ENCODE measurements at regions not wholly inside any gene's neighbourhood (a gene's known extent, or its start where the extent isn't known, plus 50 kb on each side); places are given as distances from the start of the nearest gene placed in this dataset.
"Not testable (repeated sequence)": the region's sequence is repeated elsewhere in the genome, so short reads cannot be mapped to it uniquely, and the experiment has no call there.

GRCh38 chr10:129038522-129038921 is 428.5 kb upstream of the MGMT start:
- DNase-seq = no peak

DNA sequence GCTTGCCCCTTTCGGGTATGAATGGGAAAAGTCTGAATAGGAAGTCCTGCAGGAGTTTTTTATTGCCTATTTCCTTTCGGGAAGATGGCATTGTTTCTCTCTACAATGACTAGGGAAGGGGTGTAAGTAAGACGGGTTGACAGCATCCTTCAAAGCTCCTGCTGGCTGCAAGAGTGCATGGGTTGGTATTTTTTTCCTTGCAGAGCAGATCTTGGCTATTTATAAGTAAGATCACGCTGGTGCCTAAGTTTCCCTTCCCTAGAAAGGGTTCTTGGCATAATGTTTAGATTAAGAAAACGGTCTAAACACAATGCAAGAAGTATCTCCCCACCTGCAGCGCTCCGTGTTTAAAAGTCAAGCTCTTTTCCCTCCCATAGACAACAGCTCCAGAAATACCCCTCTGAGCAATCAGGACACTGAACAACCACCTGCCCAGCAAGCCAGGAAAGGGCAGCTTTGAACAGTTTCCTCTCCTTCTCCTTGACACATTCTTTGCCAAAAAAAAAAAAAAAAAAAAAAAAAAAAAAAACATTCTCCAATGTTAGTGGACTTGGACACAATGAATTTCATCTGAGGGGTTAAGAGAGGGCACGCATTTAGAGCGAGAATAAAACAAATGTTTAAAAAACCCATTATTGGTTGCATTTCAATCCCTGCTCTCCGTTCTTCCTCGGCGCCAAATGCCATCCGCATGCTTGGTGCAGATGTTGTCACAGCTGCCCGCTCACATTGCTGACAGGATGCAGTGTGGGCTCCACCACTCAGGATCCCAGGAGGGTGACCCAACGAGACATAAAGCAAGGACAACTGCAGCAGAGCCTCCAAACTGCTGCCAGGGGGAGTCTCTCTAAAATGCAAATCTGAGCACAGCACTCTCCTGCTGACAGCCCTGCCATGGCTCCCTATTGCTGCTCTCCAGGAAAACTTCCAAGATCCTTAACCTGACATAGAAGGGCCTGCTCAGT is 427.4 kb upstream of the MGMT start:
- no peak for DNase-seq

DNA sequence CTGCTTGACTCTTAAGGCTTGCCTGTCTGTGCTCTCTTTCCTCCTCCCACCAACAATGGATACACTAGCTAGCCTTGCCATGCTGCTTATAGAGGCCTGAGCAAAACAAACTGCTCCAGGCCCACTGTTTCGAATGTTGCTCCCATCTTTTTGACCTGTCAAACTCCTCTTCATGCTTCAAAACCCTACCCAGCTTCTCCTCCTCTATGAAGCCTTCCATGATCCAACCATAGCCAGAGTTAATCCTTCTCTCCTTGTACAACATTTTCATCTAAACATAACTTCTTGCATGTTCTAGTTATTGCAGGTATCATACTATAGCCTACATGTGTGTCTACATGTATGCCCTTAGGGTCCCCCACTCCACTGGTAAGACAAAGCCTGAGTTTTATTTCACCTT is 426.7 kb upstream of the MGMT start:
- DNase-seq = no peak

DNA sequence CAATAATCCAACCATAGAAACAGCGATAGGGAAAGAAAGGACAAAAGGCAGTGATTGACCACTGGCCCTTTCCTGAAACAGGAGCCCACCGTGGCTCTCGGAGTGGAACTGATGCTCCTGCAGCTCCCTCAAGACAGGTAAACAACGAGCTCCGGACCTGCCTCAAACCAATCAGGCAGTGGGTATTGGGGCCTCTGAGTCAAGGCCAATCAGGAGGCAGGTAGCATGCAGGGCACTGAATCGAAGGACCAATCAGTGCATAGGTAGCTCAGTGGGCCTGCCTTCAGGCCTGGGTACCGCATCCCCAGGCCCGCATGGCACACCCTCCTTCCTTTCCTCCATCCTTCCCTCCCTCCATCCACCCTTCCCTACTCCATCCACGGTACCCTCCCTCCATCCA is 425.1 kb upstream of the MGMT start:
- DNase-seq = no peak

DNA sequence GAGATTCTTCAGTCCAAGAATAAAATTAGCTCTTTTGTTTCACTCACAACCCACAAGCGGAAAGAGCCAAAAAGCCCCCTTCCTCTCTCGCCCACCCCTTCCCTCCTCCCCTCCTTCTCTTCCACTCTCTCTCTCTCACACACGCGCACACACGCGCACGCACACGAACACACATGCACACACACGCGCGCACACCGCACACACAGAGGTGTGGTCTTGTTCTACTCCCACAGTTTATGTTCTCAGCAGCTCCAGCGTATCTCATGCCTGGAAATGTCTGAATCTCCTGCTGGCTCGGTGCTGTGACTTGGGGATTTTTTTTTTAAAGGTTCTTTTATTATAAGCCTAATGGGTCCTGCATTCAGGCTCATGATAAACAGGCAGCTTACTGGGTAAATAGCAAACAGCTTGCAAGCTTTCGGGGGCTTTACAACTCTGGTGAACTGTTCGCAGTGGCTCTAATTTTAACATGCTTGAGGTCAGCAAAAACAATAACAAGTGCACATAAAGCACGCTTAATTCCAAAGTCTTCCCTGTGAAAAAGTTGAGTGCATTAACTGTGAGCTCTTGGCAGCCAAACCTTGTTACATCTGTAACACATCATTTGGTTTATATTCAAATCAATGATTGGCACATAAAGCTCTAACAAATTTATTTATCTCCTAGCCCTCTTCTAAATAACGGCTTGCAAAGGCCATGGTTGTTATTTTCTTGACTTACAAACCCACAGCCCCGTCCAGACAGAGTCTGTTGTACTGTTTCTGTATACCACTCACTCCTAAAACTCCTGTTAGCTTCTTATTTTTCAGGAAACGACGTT is 424.1 kb upstream of the MGMT start:
- DNase-seq = no peak

DNA sequence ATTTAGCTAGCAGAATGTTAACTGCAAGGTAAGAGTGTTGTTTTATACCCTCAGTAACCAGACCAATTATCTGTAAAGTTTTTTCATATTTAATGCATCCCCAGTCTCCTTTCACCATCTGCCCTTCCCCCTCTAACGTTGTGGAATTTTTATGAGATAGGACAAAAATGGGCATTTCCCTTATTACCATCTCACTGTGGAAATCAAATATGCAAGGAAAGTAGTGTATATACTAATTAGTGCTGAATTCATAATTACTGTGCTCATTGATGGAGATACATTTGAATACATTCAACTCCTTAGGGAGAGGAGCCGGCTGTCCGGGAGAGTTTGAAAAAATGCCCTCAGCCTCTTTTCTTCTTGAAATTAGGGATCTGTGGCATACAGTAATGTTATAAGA is 423.4 kb upstream of the MGMT start:
- DNase-seq = no peak

- no peak for DNase-seq
Measured at GRCh38 chr10:129045599-129045998, 421.4 kb upstream of the MGMT start.

DNA sequence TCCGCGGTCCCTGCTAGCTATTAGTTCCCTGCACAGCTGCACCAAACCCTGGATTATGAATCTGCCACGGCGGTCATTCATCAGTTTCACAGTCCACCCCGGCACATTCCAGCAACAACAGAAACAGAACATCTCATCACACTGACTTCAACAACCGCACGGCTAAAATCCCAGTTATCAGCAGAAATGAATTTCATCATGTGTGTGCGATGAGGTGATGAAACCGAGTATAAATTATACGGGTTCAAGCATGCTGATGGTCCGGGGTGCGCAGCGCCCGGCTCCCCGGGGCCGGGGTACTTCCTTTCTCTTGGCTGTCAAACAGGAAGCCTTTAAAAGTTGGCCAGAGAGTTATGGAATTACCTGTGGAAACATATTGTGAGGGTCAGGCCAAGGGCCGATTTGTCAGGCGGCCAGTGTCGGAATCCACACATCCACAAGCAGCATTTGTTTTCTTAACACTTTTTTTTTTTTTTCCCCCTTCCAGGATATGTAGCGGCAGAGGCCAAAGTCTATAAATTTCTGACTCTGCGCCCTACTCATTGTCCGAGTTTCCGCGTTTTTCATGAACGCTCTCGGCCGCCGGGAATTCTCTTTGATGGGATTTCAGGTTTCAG is 420.9 kb upstream of the MGMT start:
- no peak for DNase-seq

DNA sequence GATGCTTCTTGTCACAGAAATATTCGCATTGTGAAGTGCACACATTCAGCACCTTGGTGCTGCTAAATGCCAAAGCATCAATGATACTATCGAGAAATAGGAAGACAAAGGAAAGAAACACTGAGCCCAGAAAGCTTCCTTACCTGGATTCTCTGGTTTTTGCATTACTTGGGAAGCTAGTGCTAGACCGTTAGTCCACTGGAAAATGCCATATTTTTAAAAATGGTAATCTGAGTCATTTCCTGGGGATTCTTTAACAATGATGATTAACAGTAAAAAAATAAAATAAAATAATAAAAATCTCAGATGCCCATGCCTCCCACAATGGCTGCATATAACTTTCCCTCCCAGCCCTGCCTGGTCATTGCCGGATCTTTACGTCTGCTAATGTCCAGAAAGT is 420.1 kb upstream of the MGMT start:
- no peak for DNase-seq

GRCh38 chr10:129047600-129047999 is 419.4 kb upstream of the MGMT start:
- no peak for DNase-seq

DNA sequence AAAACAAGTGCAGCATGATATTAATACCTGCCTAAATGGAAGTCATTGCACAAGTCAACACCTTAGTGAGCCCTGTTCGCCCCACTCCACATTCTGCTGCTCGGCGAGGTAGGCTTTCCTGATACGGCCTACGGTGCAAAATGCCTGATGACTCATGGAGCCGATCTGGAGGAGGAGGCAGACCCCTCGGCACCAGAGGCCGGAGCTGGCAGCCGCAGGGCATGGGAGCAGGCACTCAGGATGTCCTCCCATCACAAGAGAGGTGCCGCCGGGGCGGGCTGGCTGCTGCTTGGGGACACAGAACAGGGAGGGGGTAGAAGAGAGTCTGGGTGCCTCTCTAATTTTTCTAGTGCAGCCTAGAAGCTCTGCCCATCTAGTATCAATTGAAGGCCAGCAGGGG is 418.5 kb upstream of the MGMT start:
- no peak for DNase-seq

DNA sequence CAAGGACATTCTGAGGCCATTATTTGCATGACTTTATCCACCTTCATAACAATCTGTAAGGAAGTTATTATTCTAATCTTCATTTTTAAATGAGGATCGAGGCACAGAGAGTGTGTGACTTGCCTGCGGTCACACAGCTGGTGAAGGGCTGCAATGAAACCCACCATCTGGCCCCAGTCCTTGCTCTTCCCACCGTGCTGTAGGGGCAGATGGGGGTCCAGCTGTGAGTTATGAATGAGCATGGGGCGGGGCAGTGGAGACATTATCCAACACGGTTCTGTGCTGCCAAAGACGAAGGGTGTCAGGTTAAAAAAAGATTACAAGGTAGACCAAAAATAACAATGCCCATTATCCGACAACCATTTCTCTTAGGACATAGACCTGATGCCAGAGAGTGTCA is 417.5 kb upstream of the MGMT start:
- DNase-seq = no peak

DNA sequence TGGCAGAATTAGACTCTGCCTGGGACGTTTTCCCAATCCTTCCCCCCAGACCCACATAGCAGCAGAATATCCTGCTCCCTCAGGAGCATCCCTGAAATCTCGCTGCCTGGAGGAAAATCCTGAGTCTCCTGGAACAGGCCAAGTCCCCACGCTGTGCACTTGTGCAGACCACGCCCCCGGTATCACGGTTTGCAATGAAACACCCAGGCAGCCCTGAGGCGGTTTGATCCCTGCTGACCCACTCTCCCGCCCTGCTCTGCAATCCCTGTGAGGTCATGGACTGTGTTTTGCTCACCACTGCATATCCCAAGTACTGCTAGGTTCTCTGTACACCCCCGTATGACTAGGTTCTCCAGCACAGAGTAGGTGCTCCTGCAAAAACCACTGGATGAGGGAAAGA is 411.8 kb upstream of the MGMT start:
- no peak for DNase-seq

GRCh38 chr10:129055986-129056385 is 411.1 kb upstream of the MGMT start:
- no peak for DNase-seq

DNA sequence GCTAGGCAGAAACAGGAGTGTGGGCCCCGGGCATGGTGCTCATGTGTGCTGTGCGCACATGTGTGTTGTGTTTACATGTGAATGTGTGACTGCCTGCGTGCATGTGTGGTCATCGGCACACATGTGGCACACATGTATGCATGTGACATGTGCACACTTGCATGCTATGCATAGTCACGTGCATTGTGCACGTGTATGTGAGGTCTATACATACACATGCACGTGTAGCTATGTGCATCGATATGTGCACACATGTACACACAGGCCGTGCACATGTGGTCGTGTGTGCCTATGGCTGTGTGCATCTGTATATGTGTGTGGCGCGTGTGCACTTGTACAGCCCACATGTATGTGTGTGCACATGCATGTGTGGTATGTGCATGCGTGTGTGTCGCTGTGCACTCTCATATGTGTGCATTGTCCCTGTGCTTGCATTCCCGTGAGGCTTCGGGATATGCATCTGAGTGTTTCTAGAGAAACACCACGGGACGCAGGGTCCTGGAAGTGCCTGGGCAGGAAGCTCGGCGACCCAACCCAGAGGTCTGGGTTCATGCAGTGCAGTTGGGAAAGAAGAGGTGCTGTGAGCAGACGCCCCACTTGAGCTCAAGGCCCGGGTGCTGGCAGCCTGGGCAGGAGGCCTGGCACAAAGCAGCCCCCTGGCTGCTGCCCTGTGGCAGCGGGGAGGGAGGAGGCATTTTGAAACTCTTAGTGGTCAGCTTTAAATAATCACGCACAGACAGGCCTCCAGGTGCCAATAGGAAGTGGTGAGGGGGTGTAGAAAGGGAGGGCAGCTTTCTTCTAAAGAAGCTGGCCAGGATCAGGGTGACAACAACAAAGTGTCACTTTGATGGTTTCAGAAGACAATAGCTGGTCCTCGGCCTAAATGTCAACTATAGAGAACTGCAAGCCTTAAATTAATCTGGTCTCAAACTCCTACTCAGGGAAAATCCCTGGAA is 410.0 kb upstream of the MGMT start:
- no peak for DNase-seq

DNA sequence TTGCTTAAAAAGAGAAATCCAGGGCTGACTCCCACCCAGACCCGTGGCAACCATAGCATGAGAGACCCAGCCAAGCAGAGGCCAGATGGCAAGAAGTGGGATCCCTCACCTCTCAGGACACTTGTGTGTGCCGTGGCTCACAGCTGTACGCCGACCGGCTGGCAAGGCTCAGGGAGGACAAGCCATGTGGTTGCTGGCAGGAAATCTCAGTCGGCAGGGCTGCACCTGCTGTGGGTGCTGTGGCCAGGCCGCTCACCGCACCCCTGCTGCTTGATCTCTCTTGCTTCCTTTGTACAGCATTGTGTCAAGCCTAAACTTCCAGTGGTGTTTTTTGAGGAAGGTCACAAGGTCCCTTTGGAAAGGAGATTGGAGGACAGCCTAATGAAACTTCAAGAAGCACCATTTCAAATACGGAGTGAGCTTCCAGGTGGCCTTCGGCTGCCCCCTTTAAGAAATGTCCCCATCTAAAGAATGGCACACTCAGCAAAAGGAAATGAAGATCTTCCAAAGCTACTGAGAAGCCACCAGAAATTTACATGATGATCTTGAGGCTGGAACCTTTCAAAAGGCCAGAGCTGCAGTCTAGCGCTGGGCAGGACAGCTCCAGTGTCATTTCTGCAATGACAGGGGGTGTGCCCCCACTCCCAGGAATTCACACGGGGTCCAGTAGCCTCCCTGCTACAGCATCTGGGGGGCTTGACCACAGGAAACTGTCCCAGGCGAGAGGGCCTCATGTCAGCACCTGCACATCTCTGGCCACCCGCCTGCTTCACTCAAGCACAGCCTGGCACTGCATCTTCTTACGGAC is 409.0 kb upstream of the MGMT start:
- DNase-seq = peak; percentile 65

GRCh38 chr10:129058664-129059155 is 408.3 kb upstream of the MGMT start:
- DNase-seq = no peak

GRCh38 chr10:129059977-129060376 is 407.1 kb upstream of the MGMT start:
- DNase-seq = no peak

DNA sequence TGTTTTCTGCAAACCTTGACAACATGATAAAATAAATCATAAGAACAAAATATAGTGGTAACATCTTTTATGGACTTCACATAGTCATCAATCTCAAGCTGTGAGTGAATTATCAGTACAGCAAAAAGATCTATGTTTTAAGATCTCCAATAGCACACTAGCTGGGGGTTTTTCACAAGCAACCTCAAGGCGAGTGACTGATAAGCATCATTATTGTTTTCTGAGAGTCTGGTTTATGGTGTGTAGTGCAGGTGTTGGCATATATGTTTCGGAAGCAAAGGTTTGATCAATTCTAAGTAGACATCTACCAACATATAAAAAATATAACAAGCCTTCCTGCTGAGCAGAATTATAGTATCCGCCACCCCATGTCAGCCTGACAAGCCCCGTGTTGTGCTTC is 403.8 kb upstream of the MGMT start:
- DNase-seq = no peak

- no peak for DNase-seq
Measured at GRCh38 chr10:129063877-129064276, 403.2 kb upstream of the MGMT start.

- not testable (repeated sequence) for DNase-seq
Measured at GRCh38 chr10:129066529-129066928, 400.5 kb upstream of the MGMT start.

Data from activated CD8-positive, alpha-beta memory T cell treated with anti-CD3 and anti-CD28 coated beads, Interleukin-2, amount 50 U/mL, for 48 hours (primary cell).